OCI-LY3 (cell line): ENCODE measurements at regions not wholly inside any gene's neighbourhood (a gene's known extent, or its start where the extent isn't known, plus 50 kb on each side); places are given as distances from the start of the nearest gene placed in this dataset.

ENCODE experiments used
- EZH2phosphoT487 ChIP-seq: fragments of 200-600 bp; shearing (Covaris generic); IDR thresholded peaks from 2 replicates; pipeline ENCODE4 v1.6.1; 2018; ENCODE audit warnings: antibody characterized with exemption, mixed run types, low read depth
- TF ChIP-seq, protein P1 (sequence below): fragments of 200-600, 300-600 bp; sonication (generic); IDR thresholded peaks from 2 replicates; pipeline ENCODE4 v1.5.1; 2014; ENCODE audit warnings: antibody characterized with exemption, low read length, low read depth

DNA sequence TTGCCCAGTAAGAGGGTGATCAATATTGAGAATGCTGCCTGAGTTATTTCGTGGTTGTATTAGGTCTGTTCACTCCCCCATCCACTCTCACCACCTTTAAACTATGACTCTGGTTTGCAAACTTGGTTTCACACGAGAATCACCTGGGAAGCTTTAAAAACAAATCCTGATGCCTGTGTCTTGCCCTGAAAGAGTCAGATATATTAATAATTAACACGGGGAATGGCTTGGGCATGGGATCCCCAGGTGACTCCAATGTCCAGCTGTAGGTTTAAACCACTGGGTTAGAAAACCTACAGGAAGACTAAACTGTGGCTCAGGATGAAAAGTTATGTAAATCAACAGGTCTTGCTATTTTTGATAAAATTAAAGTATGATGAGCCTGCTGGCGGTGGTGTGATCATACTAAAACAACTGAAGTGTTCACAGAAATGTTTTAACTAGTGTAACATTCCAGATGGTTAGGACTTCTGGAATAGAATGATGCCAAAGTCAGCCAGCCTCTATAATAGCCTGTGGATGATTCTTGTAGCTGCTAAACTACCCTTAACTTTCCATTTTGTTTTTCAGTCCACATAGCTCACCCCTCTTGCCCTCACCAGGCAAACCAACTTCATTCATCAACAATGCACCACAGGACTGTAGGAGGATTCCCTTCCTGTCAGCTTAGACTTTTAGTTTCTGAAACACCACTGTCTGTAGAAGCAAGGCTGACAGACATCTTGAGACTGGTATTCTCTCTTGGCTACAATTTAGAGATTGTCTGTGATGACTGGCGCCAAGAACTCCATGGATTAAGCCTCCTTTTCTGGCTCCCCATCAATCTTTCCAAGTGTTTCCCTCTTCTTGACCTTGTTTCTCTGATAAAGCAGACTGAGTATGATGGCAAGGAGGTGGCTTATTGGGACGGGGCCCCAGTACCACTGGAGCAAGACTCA is 119.1 kb upstream of the ADAMTS9 start:
- TF ChIP-seq, protein P1, sequence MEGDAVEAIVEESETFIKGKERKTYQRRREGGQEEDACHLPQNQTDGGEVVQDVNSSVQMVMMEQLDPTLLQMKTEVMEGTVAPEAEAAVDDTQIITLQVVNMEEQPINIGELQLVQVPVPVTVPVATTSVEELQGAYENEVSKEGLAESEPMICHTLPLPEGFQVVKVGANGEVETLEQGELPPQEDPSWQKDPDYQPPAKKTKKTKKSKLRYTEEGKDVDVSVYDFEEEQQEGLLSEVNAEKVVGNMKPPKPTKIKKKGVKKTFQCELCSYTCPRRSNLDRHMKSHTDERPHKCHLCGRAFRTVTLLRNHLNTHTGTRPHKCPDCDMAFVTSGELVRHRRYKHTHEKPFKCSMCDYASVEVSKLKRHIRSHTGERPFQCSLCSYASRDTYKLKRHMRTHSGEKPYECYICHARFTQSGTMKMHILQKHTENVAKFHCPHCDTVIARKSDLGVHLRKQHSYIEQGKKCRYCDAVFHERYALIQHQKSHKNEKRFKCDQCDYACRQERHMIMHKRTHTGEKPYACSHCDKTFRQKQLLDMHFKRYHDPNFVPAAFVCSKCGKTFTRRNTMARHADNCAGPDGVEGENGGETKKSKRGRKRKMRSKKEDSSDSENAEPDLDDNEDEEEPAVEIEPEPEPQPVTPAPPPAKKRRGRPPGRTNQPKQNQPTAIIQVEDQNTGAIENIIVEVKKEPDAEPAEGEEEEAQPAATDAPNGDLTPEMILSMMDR = no peak
- TF ChIP-seq EZH2phosphoT487 = no peak
